VCaP (cell line): ENCODE measurements at regions not wholly inside any gene's neighbourhood (a gene's known extent, or its start where the extent isn't known, plus 50 kb on each side); places are given as distances from the start of the nearest gene placed in this dataset.
A peak's percentile ranks its signal among the peaks of the same experiment; 100 is the strongest.
"Not testable (repeated sequence)": the region's sequence is repeated elsewhere in the genome, so short reads cannot be mapped to it uniquely, and the experiment has no call there.

Source experiments
- H3K27ac ChIP-seq: fragments of 450-650 bp; 2 replicates; pipeline ENCODE4 v1.5.1; 2017
- CTCF ChIP-seq: fragments of 450-650 bp; conservative IDR thresholded peaks from 2 replicates; pipeline ENCODE4 v1.5.1; 2017; ENCODE audit warnings: mild to moderate bottlenecking, moderate library complexity

GRCh38 chrX:25442499-25442898 is 426.7 kb upstream of the ARX start:
- H3K27ac ChIP-seq = no peak overlapping the region
- peak; percentile 74 for TF ChIP-seq CTCF

- H3K27ac ChIP-seq = no peak overlapping the region
- no peak for TF ChIP-seq CTCF
Measured at GRCh38 chrX:25433307-25433706, 417.5 kb upstream of the ARX start.

GRCh38 chrX:25432396-25432795 is 416.6 kb upstream of the ARX start:
- no peak for TF ChIP-seq CTCF
- H3K27ac ChIP-seq = no peak overlapping the region

- TF ChIP-seq CTCF = no peak; the same call in 1 of the 2 replicates
- H3K27ac ChIP-seq = no peak overlapping the region
Measured at GRCh38 chrX:25427873-25428555, 412.2 kb upstream of the ARX start.

GRCh38 chrX:25404163-25404562 is 388.4 kb upstream of the ARX start:
- not testable (repeated sequence) for H3K27ac ChIP-seq

- TF ChIP-seq CTCF = no peak
Measured at GRCh38 chrX:25389266-25389665, 373.5 kb upstream of the ARX start.

GRCh38 chrX:25383196-25383595 is 367.4 kb upstream of the ARX start:
- no peak for TF ChIP-seq CTCF
- H3K27ac ChIP-seq = no peak overlapping the region

More at GRCh38 chrX:25389266-25389665, 373.5 kb upstream of the ARX start:
- no peak overlapping the region for H3K27ac ChIP-seq

- TF ChIP-seq CTCF = no peak
- no peak overlapping the region for H3K27ac ChIP-seq
Measured at GRCh38 chrX:25356456-25356855, 340.7 kb upstream of the ARX start.
